GM12891 (cell line): ENCODE measurements at regions not wholly inside any gene's neighbourhood (a gene's known extent, or its start where the extent isn't known, plus 50 kb on each side); places are given as distances from the start of the nearest gene placed in this dataset.

Source experiments
- POLR2A ChIP-seq: IDR thresholded peaks from 2 replicates; pipeline ENCODE4 v1.6.1; 2011; ENCODE audit warnings: low read depth, low read length, control low read depth
- POLR2AphosphoS5 ChIP-seq: IDR thresholded peaks from 2 replicates; pipeline ENCODE4 v1.6.1; 2011; ENCODE audit warnings: low read depth, low read length, control low read depth
- POU2F2 ChIP-seq: IDR thresholded peaks from 2 replicates; pipeline ENCODE4 v1.6.1; 2011; ENCODE audit warnings: low read depth, mild to moderate bottlenecking, control low read depth, low read length, moderate library complexity
- SPI1 ChIP-seq: IDR thresholded peaks from 2 replicates; pipeline ENCODE4 v1.6.1; 2011; ENCODE audit warnings: low read depth, low read length, control low read depth
- TAF1 ChIP-seq: IDR thresholded peaks from 2 replicates; pipeline ENCODE4 v1.6.1; 2011; ENCODE audit warnings: low read depth, low read length, control low read depth

DNA sequence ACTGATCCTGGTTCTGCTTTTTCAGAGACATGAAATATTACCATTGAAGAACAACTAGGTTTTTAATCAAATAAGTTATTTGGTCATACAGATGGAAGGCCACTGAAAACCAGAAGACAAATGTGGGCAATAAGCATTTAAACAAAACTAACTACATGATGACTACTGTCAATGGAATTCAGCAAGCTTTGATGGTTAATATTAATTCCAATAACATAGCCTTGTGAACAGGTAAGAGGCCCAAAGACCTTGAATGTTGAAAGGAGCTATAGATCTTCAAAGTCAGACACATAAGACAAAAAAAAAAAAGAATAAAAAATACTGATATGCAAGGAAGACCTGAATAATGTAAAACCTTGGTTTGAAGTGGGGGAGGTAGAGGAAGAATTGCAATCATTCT, 1955.6 kb upstream of the CELF4 start:
- no peak for TF ChIP-seq POLR2A
- TF ChIP-seq TAF1: no peak
- TF ChIP-seq POLR2AphosphoS5: no peak
- no peak for TF ChIP-seq SPI1
- no peak for TF ChIP-seq POU2F2
